Tibial nerve (tissue), 4 donors: ENCODE measurements at regions not wholly inside any gene's neighbourhood (a gene's known extent, or its start where the extent isn't known, plus 50 kb on each side); places are given as distances from the start of the nearest gene placed in this dataset.

Source experiments
- CTCF ChIP-seq, 5 experiments: fragments of 200-600 bp in 3 of 5; fragments of 450-650 bp in 2 of 5; sonication (generic) in 3 of 5; IDR thresholded peaks; one replicate each; pipeline ENCODE4 v1.5.1; 2016 to 2019; ENCODE audit warnings: antibody characterized with exemption in 5 of 5, mild to moderate bottlenecking in 3 of 5, moderate library complexity in 2 of 5
- EP300 ChIP-seq, 2 donors: sonication (generic); formaldehyde crosslinking; IDR thresholded peaks; one replicate each; pipeline ENCODE4 v1.6.1; 2017; ENCODE audit warnings: antibody characterized with exemption in 2 of 2, mild to moderate bottlenecking in 1 of 2
- POLR2A ChIP-seq, 2 donors: fragments of 450-650 bp; IDR thresholded peaks; one replicate each; pipeline ENCODE4 v1.6.1; 2017; ENCODE audit warnings: antibody characterized with exemption in 2 of 2, mild to moderate bottlenecking in 2 of 2, moderate library complexity in 2 of 2

GRCh38 chr19:31418692-31419430, 69.6 kb upstream of the TSHZ3 start:
- TF ChIP-seq CTCF (IDR thresholded peaks at IDR 0.05) (no peak), POLR2A (IDR thresholded peaks at IDR 0.05) (no peak), EP300 (IDR thresholded peaks at IDR 0.05) (no peak)
